Endothelial cell of umbilical vein (primary cell): ENCODE measurements at regions not wholly inside any gene's neighbourhood (a gene's known extent, or its start where the extent isn't known, plus 50 kb on each side); places are given as distances from the start of the nearest gene placed in this dataset.

ENCODE experiments used
- BruUV-seq: library from RNA; stranded (reverse); fragments of 400-500 nt; replicated peaks from 2 replicates; lab custom pipeline; 2021; lab: Mats Ljungman, UMichigan
- CTCF ChIA-PET: fragments of 300-600, 350-600 bp; sonication (Branson Sonifier 250); formaldehyde crosslinking; loops from one replicate; lab custom pipeline; 2021; ENCODE audit warnings: antibody characterized with exemption, inconsistent platforms; lab: Charles Lee
- POLR2A ChIA-PET: fragments of 300-600, 350-600 bp; sonication (Branson Sonifier 250); formaldehyde crosslinking; loops from one replicate; lab custom pipeline; 2021; ENCODE audit warnings: antibody characterized with exemption, inconsistent platforms; lab: Charles Lee
- DNase-seq: peaks from one replicate; pipeline ENCODE4 v3.0.0-alpha.2; 2011; ENCODE audit warnings: low read depth, low spot score
- FAIRE-seq: peaks from 2 replicates; lab custom pipeline; 2011; peaks lifted over from hg19 to GRCh38; lab: Jason Lieb, UNC
- H2AFZ ChIP-seq: 2 replicates; pipeline ENCODE4 v1.6.0; 2012; ENCODE audit warnings: low read depth, low read length, control low read depth, inconsistent platforms
- H3K27ac ChIP-seq: 2 replicates; pipeline ENCODE4 v1.5.1; 2011; ENCODE audit warnings: low read depth, mild to moderate bottlenecking, control low read depth, low read length, moderate library complexity; ENCODE audit not compliant: insufficient read depth
- H3K27me3 ChIP-seq, 2 experiments: 2 replicates each; pipeline versions ENCODE4 v1.6.0 to v1.6.1; 2011; ENCODE audit warnings: low read length in 2 of 2, mixed read lengths in 1 of 2; ENCODE audit not compliant: control insufficient read depth in 2 of 2, insufficient read depth in 2 of 2
- H3K36me3 ChIP-seq, 2 experiments: 2 replicates in 1 of 2; 3 replicates in 1 of 2; pipeline ENCODE4 v1.5.1; 2011; ENCODE audit warnings: low read length in 2 of 2, mild to moderate bottlenecking in 1 of 2, moderate library complexity in 1 of 2; ENCODE audit not compliant: control insufficient read depth in 2 of 2, insufficient read depth in 2 of 2; ENCODE audit errors: extremely low read depth in 1 of 2
- H3K4me1 ChIP-seq: 3 replicates; pipeline ENCODE4 v1.5.1; 2011; ENCODE audit warnings: mild to moderate bottlenecking, low read length; ENCODE audit not compliant: control insufficient read depth, insufficient read depth; ENCODE audit errors: extremely low read depth
- H3K4me2 ChIP-seq: 2 replicates; pipeline ENCODE4 v1.6.1; 2011; ENCODE audit warnings: low read length, control low read depth, mixed read lengths; ENCODE audit not compliant: insufficient read depth
- H3K4me3 ChIP-seq, 3 experiments: fragments of 200-600 bp in 1 of 3; sonication (generic), shearing (Covaris generic) in 1 of 3; replicated peaks in 1 of 3; 2 replicates each; pipeline ENCODE4 v1.5.1; 2011 to 2016; ENCODE audit warnings: control low read depth in 3 of 3, low read length in 3 of 3, mild to moderate bottlenecking in 2 of 3, inconsistent platforms in 1 of 3, low read depth in 1 of 3, moderate library complexity in 1 of 3; ENCODE audit not compliant: insufficient read depth in 1 of 3
- H3K79me2 ChIP-seq: 2 replicates; pipeline ENCODE4 v1.6.0; 2012; ENCODE audit warnings: low read length, inconsistent platforms; ENCODE audit not compliant: control insufficient read depth, insufficient read depth
- H3K9ac ChIP-seq: replicated peaks from 2 replicates; pipeline ENCODE3; 2011; ENCODE audit warnings: low read length, control low read depth; ENCODE audit not compliant: insufficient read depth; ENCODE audit errors: extremely low read depth
- H3K9me1 ChIP-seq: replicated peaks from 3 replicates; pipeline ENCODE4 v1.6.0; 2011; ENCODE audit warnings: mild to moderate bottlenecking, low read length; ENCODE audit not compliant: control insufficient read depth, insufficient read depth; ENCODE audit errors: extremely low read depth
- H3K9me3 ChIP-seq: replicated peaks from 2 replicates; pipeline ENCODE4 v1.5.1; 2012; ENCODE audit warnings: low read length, inconsistent platforms; ENCODE audit not compliant: control insufficient read depth, insufficient read depth
- H4K20me1 ChIP-seq: replicated peaks from 2 replicates; pipeline ENCODE3; 2011; ENCODE audit warnings: mild to moderate bottlenecking, low read length; ENCODE audit not compliant: control insufficient read depth, insufficient read depth; ENCODE audit errors: extremely low read depth
- EZH2 ChIP-seq: IDR thresholded peaks from 2 replicates; pipeline ENCODE4 v1.6.1; 2012; ENCODE audit warnings: borderline replicate concordance, low read depth, mild to moderate bottlenecking, moderate library complexity, low read length, inconsistent platforms; ENCODE audit not compliant: severe bottlenecking
- FOS ChIP-seq: IDR thresholded peaks from 2 replicates; pipeline ENCODE4 v1.6.1; 2011; ENCODE audit warnings: mild to moderate bottlenecking, low read length, moderate library complexity, borderline replicate concordance; ENCODE audit not compliant: insufficient read depth
- GATA2 ChIP-seq: IDR thresholded peaks from 2 replicates; pipeline ENCODE4 v1.7.0; 2011; ENCODE audit warnings: low read depth, mild to moderate bottlenecking, moderate library complexity, mixed read lengths, low read length; ENCODE audit not compliant: insufficient read length, insufficient read depth
- JUN ChIP-seq: IDR thresholded peaks from 2 replicates; pipeline ENCODE4 v1.6.1; 2011; ENCODE audit warnings: borderline replicate concordance, low read depth; ENCODE audit not compliant: insufficient read length, insufficient read depth
- MYC ChIP-seq: IDR thresholded peaks from one replicate; pipeline ENCODE4 v1.6.1; 2011; ENCODE audit warnings: mild to moderate bottlenecking, low read depth, low read length
- POLR2A ChIP-seq: IDR thresholded peaks from 2 replicates; pipeline ENCODE4 v1.6.1; 2012; ENCODE audit warnings: low read depth, mild to moderate bottlenecking, control low read depth, low read length
- POLR2AphosphoS5 ChIP-seq: IDR thresholded peaks from 2 replicates; pipeline ENCODE4 v1.6.1; 2012; ENCODE audit warnings: low read depth, mild to moderate bottlenecking, control low read depth, low read length, moderate library complexity; ENCODE audit not compliant: insufficient read depth
- dilution Hi-C: fragments of 300-500 bp; cut with MboI; formaldehyde crosslinking; loops from one replicate; pipeline ENCODE4 v1.15.0; 2019; ENCODE audit warnings: low sequenced_read_pairs; ENCODE audit not compliant: extremely low pct_ligation_motif_present
- intact Hi-C: fragments of 100-400 bp; cut with micrococcal nuclease; formaldehyde crosslinking; loops from one replicate; pipeline ENCODE4 v1.10.0; 2022
- TF ChIP-seq, protein P1 (sequence below): IDR thresholded peaks from 2 replicates; pipeline ENCODE4 v1.6.1; 2011; ENCODE audit not compliant: insufficient read depth, insufficient read length
- TF ChIP-seq, protein P2 (sequence below), 2 donors: IDR thresholded peaks; 1 replicate in 1 of 2; 2 replicates in 1 of 2; pipeline ENCODE4 v1.5.1; 2011; ENCODE audit warnings: low read length in 2 of 2, mild to moderate bottlenecking in 2 of 2, moderate library complexity in 2 of 2, control low read depth in 1 of 2, inconsistent platforms in 1 of 2, low read depth in 1 of 2; ENCODE audit not compliant: insufficient read depth in 1 of 2; ENCODE audit errors: extremely low read depth in 1 of 2

DNA sequence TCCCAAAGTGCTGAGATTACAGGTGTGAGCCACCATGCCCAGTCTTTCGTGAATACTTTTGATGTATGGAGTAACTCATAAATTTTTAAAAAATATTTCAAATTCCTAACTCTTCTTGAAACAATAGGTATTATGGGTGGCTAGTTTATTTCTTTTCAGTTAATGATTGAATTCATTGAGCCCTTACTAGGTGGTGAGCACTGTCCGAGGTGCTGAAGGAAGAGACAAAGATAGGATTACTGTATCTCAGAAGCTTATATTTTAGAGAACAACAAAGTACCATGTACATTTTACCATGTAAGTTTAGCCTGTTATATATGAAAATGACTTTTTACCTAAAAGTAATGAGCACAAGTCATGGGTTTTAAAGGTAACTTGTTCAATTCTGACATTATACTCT lies 418.3 kb downstream of the NPIPA7 start:
- no peaks in the 10 kb centered on the region for H4K20me1 ChIP-seq

More for the DNA sequence above, 418.3 kb downstream of the NPIPA7 start:
- ChIA-PET CTCF (no interaction called here), POLR2A (no interaction called here)
- DNase-seq, result no peak
- Histone ChIP-seq H3K9ac (no peak overlapping the region), H3K79me2 (no peaks in the 10 kb centered on the region), H3K9me1 (no peaks in the 10 kb centered on the region), H3K4me1 (no peaks in the 10 kb centered on the region), H3K27ac (no peak overlapping the region), H3K4me2 (no peak overlapping the region), H3K9me3 (peaks cover 13% of the 10 kb centered on the region), H2AFZ (no peak overlapping the region), H3K36me3 (no peaks in the 10 kb centered on the region), H3K4me3 (no peak overlapping the region), H3K27me3 (no peaks in the 10 kb centered on the region)
- FAIRE-seq, result no peak
- intact Hi-C loops (no loop called here), dilution Hi-C loops (no loop called here)
- TF ChIP-seq FOS (no peak), POLR2AphosphoS5 (no peak), POLR2A (no peak), MYC (no peak), GATA2 (no peak), JUN (no peak), EZH2 (no peak)
- TF ChIP-seq, protein P1, sequence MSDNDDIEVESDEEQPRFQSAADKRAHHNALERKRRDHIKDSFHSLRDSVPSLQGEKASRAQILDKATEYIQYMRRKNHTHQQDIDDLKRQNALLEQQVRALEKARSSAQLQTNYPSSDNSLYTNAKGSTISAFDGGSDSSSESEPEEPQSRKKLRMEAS, result no peak
- TF ChIP-seq, protein P2, sequence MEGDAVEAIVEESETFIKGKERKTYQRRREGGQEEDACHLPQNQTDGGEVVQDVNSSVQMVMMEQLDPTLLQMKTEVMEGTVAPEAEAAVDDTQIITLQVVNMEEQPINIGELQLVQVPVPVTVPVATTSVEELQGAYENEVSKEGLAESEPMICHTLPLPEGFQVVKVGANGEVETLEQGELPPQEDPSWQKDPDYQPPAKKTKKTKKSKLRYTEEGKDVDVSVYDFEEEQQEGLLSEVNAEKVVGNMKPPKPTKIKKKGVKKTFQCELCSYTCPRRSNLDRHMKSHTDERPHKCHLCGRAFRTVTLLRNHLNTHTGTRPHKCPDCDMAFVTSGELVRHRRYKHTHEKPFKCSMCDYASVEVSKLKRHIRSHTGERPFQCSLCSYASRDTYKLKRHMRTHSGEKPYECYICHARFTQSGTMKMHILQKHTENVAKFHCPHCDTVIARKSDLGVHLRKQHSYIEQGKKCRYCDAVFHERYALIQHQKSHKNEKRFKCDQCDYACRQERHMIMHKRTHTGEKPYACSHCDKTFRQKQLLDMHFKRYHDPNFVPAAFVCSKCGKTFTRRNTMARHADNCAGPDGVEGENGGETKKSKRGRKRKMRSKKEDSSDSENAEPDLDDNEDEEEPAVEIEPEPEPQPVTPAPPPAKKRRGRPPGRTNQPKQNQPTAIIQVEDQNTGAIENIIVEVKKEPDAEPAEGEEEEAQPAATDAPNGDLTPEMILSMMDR (IDR thresholded peaks at IDR 0.05; ENCODE audit: extremely low read depth in 1 of 2, insufficient read depth in 1 of 2, low read depth in 1 of 2, low read length in 2 of 2), result no peak
- BruUV-seq, result no TSS peak
